DND-41 (cell line): ENCODE measurements at regions not wholly inside any gene's neighbourhood (a gene's known extent, or its start where the extent isn't known, plus 50 kb on each side); places are given as distances from the start of the nearest gene placed in this dataset.

ENCODE experiments used
- ATAC-seq: fragments of 200-7000 bp; cut with Tn5 transposase; 3 replicates; pipeline ENCODE4 v1.9.1; 2021; ENCODE audit warnings: low read depth; ENCODE audit not compliant: insufficient read depth
- DNase-seq: peaks from one replicate; pipeline ENCODE4 v3.0.0-alpha.2; 2020
- H2AFZ ChIP-seq: 2 replicates; pipeline ENCODE4 v1.6.0; 2012; ENCODE audit warnings: low read depth, low read length
- H3K27ac ChIP-seq: 2 replicates; pipeline ENCODE4 v1.5.1; 2012; ENCODE audit warnings: low read length, inconsistent platforms
- H3K27me3 ChIP-seq: fragments of 200-600 bp; sonication (generic); 2 replicates; pipeline ENCODE4 v1.6.0; 2012; ENCODE audit warnings: low read length, mild to moderate bottlenecking, inconsistent platforms; ENCODE audit not compliant: insufficient read depth, poor library complexity
- H3K36me3 ChIP-seq: 2 replicates; pipeline ENCODE4 v1.5.1; 2012; ENCODE audit warnings: low read length, inconsistent platforms; ENCODE audit not compliant: insufficient read depth
- H3K4me1 ChIP-seq: 2 replicates; pipeline ENCODE4 v1.5.1; 2012; ENCODE audit warnings: mild to moderate bottlenecking, low read length; ENCODE audit not compliant: insufficient read depth
- H3K4me2 ChIP-seq: 2 replicates; pipeline ENCODE4 v1.6.0; 2012; ENCODE audit warnings: mild to moderate bottlenecking, moderate library complexity, low read length, inconsistent platforms; ENCODE audit not compliant: insufficient read depth
- H3K4me3 ChIP-seq, 2 experiments: fragments of 200-600 bp in 1 of 2; shearing (Covaris generic) in 1 of 2; 2 replicates each; pipeline ENCODE4 v1.5.1; 2012 to 2016; ENCODE audit warnings: inconsistent platforms in 2 of 2, low read length in 2 of 2, mild to moderate bottlenecking in 2 of 2, low read depth in 1 of 2, moderate library complexity in 1 of 2
- H3K79me2 ChIP-seq: 2 replicates; pipeline ENCODE4 v1.6.0; 2012; ENCODE audit warnings: low read length, inconsistent platforms; ENCODE audit not compliant: insufficient read depth
- H3K9ac ChIP-seq: 2 replicates; pipeline ENCODE4 v1.6.0; 2012; ENCODE audit warnings: low read depth, mild to moderate bottlenecking, inconsistent platforms, low read length, moderate library complexity
- H3K9me3 ChIP-seq: 2 replicates; pipeline ENCODE4 v1.5.1; 2012; ENCODE audit warnings: low read length, moderate library complexity, mild to moderate bottlenecking, inconsistent platforms; ENCODE audit not compliant: insufficient read depth, severe bottlenecking
- H4K20me1 ChIP-seq: 2 replicates; pipeline ENCODE4 v1.6.0; 2012; ENCODE audit warnings: low read length; ENCODE audit not compliant: insufficient read depth
- EZH2 ChIP-seq: IDR thresholded peaks from 3 replicates; pipeline ENCODE4 v1.6.1; 2012; ENCODE audit warnings: borderline replicate concordance, low read depth, mild to moderate bottlenecking, moderate library complexity, low read length, inconsistent platforms; ENCODE audit not compliant: severe bottlenecking
- TF ChIP-seq, protein P1 (sequence below): IDR thresholded peaks from 2 replicates; pipeline ENCODE4 v1.5.1; 2012; ENCODE audit warnings: borderline replicate concordance, low read length, moderate library complexity, mild to moderate bottlenecking; ENCODE audit not compliant: poor library complexity, severe bottlenecking; ENCODE audit errors: extremely low read depth

DNA sequence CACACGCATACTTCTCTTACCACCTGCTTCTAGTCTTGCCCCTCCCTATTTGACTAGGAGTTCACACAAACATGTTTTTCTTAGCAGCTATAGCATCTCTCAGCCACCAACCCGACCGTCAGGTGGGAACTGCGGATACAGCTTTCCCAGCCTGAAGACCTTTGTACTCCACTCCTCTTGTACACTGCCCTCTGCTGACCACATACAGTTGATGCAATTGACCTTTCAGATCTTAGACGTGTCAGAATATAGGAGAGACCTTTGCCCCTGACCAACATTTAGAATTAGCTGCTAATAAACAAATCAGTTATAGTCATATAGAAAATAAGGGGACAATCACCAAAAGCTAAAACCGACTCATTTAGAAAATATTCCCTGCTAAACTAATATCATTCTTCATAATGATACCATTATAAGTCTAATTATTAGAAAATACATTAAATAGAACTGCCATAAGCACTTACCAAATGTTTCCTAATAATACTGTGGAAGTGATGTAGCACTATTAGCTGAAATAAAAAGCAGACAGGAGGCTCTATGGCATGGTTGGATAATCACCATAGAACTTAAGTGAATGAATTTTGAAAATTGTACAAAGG lies 208.4 kb downstream of the RAD51AP2 start:
- no peaks in the 10 kb centered on the region for H3K9me3 ChIP-seq
- no peaks in the 10 kb centered on the region for H3K4me1 ChIP-seq
- TF ChIP-seq, protein P1, sequence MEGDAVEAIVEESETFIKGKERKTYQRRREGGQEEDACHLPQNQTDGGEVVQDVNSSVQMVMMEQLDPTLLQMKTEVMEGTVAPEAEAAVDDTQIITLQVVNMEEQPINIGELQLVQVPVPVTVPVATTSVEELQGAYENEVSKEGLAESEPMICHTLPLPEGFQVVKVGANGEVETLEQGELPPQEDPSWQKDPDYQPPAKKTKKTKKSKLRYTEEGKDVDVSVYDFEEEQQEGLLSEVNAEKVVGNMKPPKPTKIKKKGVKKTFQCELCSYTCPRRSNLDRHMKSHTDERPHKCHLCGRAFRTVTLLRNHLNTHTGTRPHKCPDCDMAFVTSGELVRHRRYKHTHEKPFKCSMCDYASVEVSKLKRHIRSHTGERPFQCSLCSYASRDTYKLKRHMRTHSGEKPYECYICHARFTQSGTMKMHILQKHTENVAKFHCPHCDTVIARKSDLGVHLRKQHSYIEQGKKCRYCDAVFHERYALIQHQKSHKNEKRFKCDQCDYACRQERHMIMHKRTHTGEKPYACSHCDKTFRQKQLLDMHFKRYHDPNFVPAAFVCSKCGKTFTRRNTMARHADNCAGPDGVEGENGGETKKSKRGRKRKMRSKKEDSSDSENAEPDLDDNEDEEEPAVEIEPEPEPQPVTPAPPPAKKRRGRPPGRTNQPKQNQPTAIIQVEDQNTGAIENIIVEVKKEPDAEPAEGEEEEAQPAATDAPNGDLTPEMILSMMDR, result peak; percentile 63
- TF ChIP-seq EZH2, result no peak
- no peak overlapping the region for H3K27ac ChIP-seq
- no peak overlapping the region for H2AFZ ChIP-seq
- H3K9ac ChIP-seq, result no peak overlapping the region
- ATAC-seq (no peak), DNase-seq (peak; percentile 19)
- no peak overlapping the region for H3K4me2 ChIP-seq
- no peaks in the 10 kb centered on the region for H4K20me1 ChIP-seq
- H3K4me3 ChIP-seq, result no peak overlapping the region
- H3K27me3 ChIP-seq, result no peaks in the 10 kb centered on the region
- H3K79me2 ChIP-seq, result no peaks in the 10 kb centered on the region
- H3K36me3 ChIP-seq, result no peaks in the 10 kb centered on the region

DNA sequence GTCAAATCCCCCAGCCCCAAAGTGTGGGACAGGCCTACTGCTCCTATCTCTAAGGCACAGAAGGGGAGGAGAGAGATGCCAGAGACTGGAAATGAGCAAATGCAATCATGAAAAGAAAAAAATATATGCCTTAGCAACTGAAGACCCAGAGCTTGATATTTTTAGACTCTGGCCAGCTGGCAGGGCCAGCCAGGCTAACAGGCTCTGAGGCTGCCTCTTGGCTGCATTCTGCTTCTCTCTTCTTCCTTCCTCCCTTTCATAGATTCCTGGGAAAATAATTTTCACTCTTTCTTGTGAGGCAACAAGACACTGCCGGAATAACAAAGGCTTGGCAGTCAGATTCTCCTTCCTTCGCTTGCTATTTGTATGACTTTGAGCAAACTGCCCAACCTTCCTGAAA lies 209.1 kb downstream of the RAD51AP2 start:
- ATAC-seq (no peak), DNase-seq (no peak)
- Histone ChIP-seq H3K4me2 (no peak overlapping the region), H3K27ac (no peak overlapping the region), H4K20me1 (no peaks in the 10 kb centered on the region), H3K4me1 (no peaks in the 10 kb centered on the region), H3K27me3 (no peaks in the 10 kb centered on the region), H3K36me3 (no peaks in the 10 kb centered on the region), H3K9ac (no peak overlapping the region), H3K4me3 (no peak overlapping the region), H3K79me2 (no peaks in the 10 kb centered on the region), H2AFZ (no peak overlapping the region), H3K9me3 (no peaks in the 10 kb centered on the region)
- TF ChIP-seq, protein P1, result no peak
- TF ChIP-seq EZH2, result no peak

DNA sequence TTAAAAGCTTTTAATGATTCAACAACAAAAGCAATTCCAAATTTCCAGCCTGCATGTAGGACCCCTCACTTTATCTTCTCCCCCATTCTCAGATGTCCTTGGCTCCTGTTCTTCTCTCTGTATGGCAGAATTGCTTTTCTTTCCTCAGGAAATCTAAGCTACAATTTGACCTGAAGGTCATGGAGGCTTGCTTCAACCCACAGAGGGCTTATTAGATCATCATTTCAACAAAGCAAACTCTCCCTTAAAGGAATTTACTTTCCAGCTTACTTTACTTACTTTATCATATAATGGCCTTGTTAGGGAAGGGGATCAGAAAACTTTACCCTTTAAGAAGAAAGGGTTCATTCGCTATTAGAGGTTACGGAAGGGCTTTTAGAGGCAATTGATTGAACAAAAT lies 211.5 kb downstream of the RAD51AP2 start:
- Histone ChIP-seq H3K9me3 (no peaks in the 10 kb centered on the region), H3K4me3 (no peak overlapping the region), H2AFZ (no peak overlapping the region), H3K4me1 (no peaks in the 10 kb centered on the region), H3K36me3 (no peaks in the 10 kb centered on the region), H3K27ac (no peak overlapping the region), H3K4me2 (no peak overlapping the region), H3K27me3 (no peaks in the 10 kb centered on the region), H4K20me1 (no peaks in the 10 kb centered on the region), H3K79me2 (no peaks in the 10 kb centered on the region), H3K9ac (no peak overlapping the region)
- ATAC-seq, result no peak
- DNase-seq, result no peak
- TF ChIP-seq EZH2, result no peak
- TF ChIP-seq, protein P1, result no peak

DNA sequence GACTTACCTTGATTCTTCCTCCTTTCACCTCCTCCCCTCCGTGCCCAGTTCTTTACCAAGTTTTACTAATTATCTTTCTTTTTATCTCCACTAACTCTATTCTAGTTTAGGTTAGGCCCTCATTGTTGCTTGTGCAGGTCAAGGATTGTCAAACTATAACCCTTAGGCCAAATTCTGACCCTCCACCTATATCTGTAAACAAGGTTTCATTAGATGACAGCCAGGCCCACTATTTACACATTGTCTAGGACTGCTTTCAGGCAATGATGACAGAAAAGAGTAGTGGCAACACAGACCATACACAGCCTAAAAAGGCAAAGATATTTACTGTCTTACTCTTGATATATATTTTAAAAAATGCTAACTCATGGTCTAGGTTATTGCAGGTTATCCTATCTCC lies 212.0 kb downstream of the RAD51AP2 start:
- no peak overlapping the region for H3K9ac ChIP-seq
- H3K9me3 ChIP-seq, result no peaks in the 10 kb centered on the region
- DNase-seq, result no peak
- H2AFZ ChIP-seq, result no peak overlapping the region
- no peak for TF ChIP-seq EZH2
- TF ChIP-seq, protein P1, result no peak
- no peak overlapping the region for H3K4me2 ChIP-seq
- no peaks in the 10 kb centered on the region for H4K20me1 ChIP-seq
- no peaks in the 10 kb centered on the region for H3K79me2 ChIP-seq
- H3K27ac ChIP-seq, result no peak overlapping the region
- ATAC-seq, result no peak
- no peaks in the 10 kb centered on the region for H3K36me3 ChIP-seq
- no peaks in the 10 kb centered on the region for H3K27me3 ChIP-seq
- H3K4me3 ChIP-seq, result no peak overlapping the region
- H3K4me1 ChIP-seq, result no peaks in the 10 kb centered on the region
